HEK293 (cell line): ENCODE measurements at regions not wholly inside any gene's neighbourhood (a gene's known extent, or its start where the extent isn't known, plus 50 kb on each side); places are given as distances from the start of the nearest gene placed in this dataset.

ENCODE experiments used
- CTCF ChIP-seq: fragments of 450-650 bp; formaldehyde crosslinking; IDR thresholded peaks from 2 replicates; pipeline ENCODE4 v1.5.1; 2016; ENCODE audit warnings: missing biosample characterization, missing genetic modification characterization
- MEIS1 ChIP-seq: sonication (generic); formaldehyde crosslinking; IDR thresholded peaks from 2 replicates; pipeline ENCODE4 v1.8.1; 2022; ENCODE audit warnings: missing genetic modification reagents, mild to moderate bottlenecking, borderline replicate concordance
- TCF7L2 ChIP-seq: IDR thresholded peaks from 2 replicates; pipeline ENCODE4 v1.6.1; 2011; ENCODE audit warnings: low read depth, mild to moderate bottlenecking, inconsistent platforms, low read length, moderate library complexity, borderline replicate concordance
- YY1 ChIP-seq: fragments of 450-650 bp; formaldehyde crosslinking; IDR thresholded peaks from 2 replicates; pipeline ENCODE4 v1.5.1; 2018; ENCODE audit warnings: missing biosample characterization, missing genetic modification characterization
- ZBTB10 ChIP-seq: fragments of 450-650 bp; formaldehyde crosslinking; IDR thresholded peaks from 2 replicates; pipeline ENCODE4 v1.5.1; 2016; ENCODE audit warnings: missing biosample characterization, missing genetic modification characterization
- ZNF140 ChIP-seq: fragments of 450-650 bp; formaldehyde crosslinking; IDR thresholded peaks from 2 replicates; pipeline ENCODE4 v1.5.1; 2016; ENCODE audit warnings: missing biosample characterization, missing genetic modification characterization
- ZNF174 ChIP-seq: fragments of 450-650 bp; formaldehyde crosslinking; IDR thresholded peaks from 2 replicates; pipeline ENCODE4 v1.5.0; 2017; ENCODE audit warnings: missing biosample characterization, mild to moderate bottlenecking, missing genetic modification characterization
- ZNF184 ChIP-seq: fragments of 450-650 bp; IDR thresholded peaks from 2 replicates; pipeline ENCODE4 v1.5.1; 2018; ENCODE audit warnings: missing biosample characterization, mild to moderate bottlenecking, missing genetic modification characterization
- ZNF423 ChIP-seq: fragments of 450-650 bp; formaldehyde crosslinking; IDR thresholded peaks from 2 replicates; pipeline ENCODE4 v1.5.1; 2016; ENCODE audit warnings: missing biosample characterization, missing genetic modification characterization
- ZNF776 ChIP-seq: fragments of 450-650 bp; formaldehyde crosslinking; IDR thresholded peaks from 2 replicates; pipeline ENCODE4 v1.5.0; 2017; ENCODE audit warnings: missing biosample characterization, missing genetic modification characterization, borderline replicate concordance
- ZSCAN30 ChIP-seq: fragments of 450-650 bp; IDR thresholded peaks from 2 replicates; pipeline ENCODE4 v1.5.1; 2018; ENCODE audit warnings: missing biosample characterization, mild to moderate bottlenecking, missing genetic modification characterization, moderate library complexity

- TF ChIP-seq CTCF (tag by site-specific recombination) (no peak), ZNF423 (tag by site-specific recombination) (no peak), YY1 (tag by site-specific recombination) (no peak), ZNF140 (tag by site-specific recombination) (no peak), ZSCAN30 (no peak), ZNF776 (tag by site-specific recombination) (no peak), ZBTB10 (tag by site-specific recombination) (no peak), ZNF174 (tag by site-specific recombination) (no peak), ZNF184 (no peak), MEIS1 (no peak), TCF7L2 (no peak)
Observed at GRCh38 chr6:169335301-169335700, 81.7 kb upstream of the THBS2 start.
